Gastrocnemius medialis (tissue), 4 donors: ENCODE measurements at regions not wholly inside any gene's neighbourhood (a gene's known extent, or its start where the extent isn't known, plus 50 kb on each side); places are given as distances from the start of the nearest gene placed in this dataset.
A peak's percentile ranks its signal among the peaks of the same experiment; 100 is the strongest.
"Not testable (repeated sequence)": the region's sequence is repeated elsewhere in the genome, so short reads cannot be mapped to it uniquely, and the experiment has no call there.

Source experiments
- ATAC-seq, 2 donors: fragments of 150-250 bp; one replicate each; pipeline ENCODE4 v1.9.1; 2016
- DNase-seq, 2 donors: peaks; one replicate each; pipeline ENCODE4 v3.0.0-alpha.2; 2019
- H3K27ac ChIP-seq, 4 donors: fragments of 200-600 bp; sonication (generic); 1 replicate in 1 of 4; 2 replicates in 3 of 4; pipeline ENCODE4 v1.5.1; 2016 to 2018; ENCODE audit warnings: mild to moderate bottlenecking in 2 of 4, moderate library complexity in 1 of 4
- H3K27me3 ChIP-seq, 3 donors: fragments of 200-600 bp; sonication (generic) in 2 of 3; 1 replicate in 1 of 3; 2 replicates in 2 of 3; pipeline versions ENCODE4 v1.5.1 to v1.6.0; 2016 to 2019; ENCODE audit warnings: mild to moderate bottlenecking in 1 of 3, moderate library complexity in 1 of 3
- H3K36me3 ChIP-seq, 2 donors: fragments of 200-600 bp; sonication (generic) in 1 of 2; one replicate each; pipeline ENCODE4 v1.5.1; 2017 to 2018
- H3K4me1 ChIP-seq, 2 donors: fragments of 200-600 bp; sonication (generic) in 1 of 2; one replicate each; pipeline ENCODE4 v1.5.1; 2016 to 2017; ENCODE audit warnings: mild to moderate bottlenecking in 2 of 2
- H3K4me3 ChIP-seq, 4 donors: fragments of 200-600 bp; sonication (generic) in 3 of 4; 1 replicate in 1 of 4; 2 replicates in 3 of 4; pipeline ENCODE4 v1.5.1; 2016 to 2019; ENCODE audit warnings: mild to moderate bottlenecking in 2 of 4
- H3K9me3 ChIP-seq, 3 donors: fragments of 200-600 bp; sonication (generic) in 2 of 3; 1 replicate in 1 of 3; 2 replicates in 2 of 3; pipeline ENCODE4 v1.5.1; 2016 to 2019
- CTCF ChIP-seq, 5 experiments: fragments of 450-650 bp in 3 of 5; fragments of 200-600 bp in 2 of 5; sonication (generic) in 2 of 5; IDR thresholded peaks in 4 of 5; conservative IDR thresholded peaks in 1 of 5; 1 replicate in 4 of 5; 2 replicates in 1 of 5; pipeline ENCODE4 v1.5.1; 2016 to 2019; ENCODE audit warnings: antibody characterized with exemption in 5 of 5, mild to moderate bottlenecking in 3 of 5, moderate library complexity in 3 of 5
- POLR2A ChIP-seq, 2 donors: fragments of 450-650 bp; IDR thresholded peaks; one replicate each; pipeline ENCODE4 v1.6.1; 2017; ENCODE audit warnings: antibody characterized with exemption in 2 of 2, mild to moderate bottlenecking in 2 of 2, moderate library complexity in 2 of 2
- in situ Hi-C, 4 donors: fragments of 200-750 bp; cut with MboI; loops; one replicate each; pipeline versions ENCODE4 v1.15.0 to v1.8.0; 2017; ENCODE audit warnings: low sequenced_read_pairs in 4 of 4
- intact Hi-C: fragments of 100-400 bp; cut with DNase I; formaldehyde crosslinking; loops from one replicate; pipeline ENCODE4 v1.15.1; 2023; ENCODE audit warnings: low total_unique reads

DNA sequence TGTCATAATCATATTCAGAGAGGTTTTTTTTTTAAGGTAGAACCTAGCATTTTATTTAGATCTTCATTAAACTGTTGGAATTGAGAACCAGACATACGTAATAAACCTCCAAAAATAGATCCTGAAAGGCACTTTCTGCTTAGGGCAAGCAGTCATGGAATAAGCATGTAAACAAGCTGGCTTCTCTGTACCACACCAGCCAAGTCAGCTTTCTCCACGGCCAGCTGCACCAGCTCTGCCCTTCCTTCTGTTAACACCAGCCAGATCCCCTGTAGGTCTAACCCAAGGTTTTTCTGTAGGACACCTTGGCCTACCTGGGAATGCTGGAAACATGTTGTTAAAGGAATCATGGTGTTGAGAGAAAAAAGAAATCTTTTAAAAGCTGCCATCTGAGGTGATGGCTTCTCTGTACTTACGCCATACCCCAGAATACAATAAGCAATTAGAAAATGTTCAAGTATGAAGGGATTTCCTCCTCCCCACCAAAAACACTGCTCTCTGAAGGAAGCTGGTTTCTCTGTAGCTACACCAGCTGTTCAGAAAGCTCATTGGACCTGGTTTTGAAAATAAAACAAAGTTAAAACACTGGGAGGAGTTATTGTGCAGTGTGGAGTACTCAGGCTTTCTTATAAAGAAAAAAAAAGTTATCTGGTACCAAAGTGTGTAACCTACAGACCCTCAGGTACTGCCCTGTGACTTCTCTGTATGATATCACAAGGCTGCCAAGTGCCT is 54.6 kb upstream of the CCDC80 start:
- intact Hi-C loops, H3K27me3 ChIP-seq, H3K4me1 ChIP-seq, H3K9me3 ChIP-seq, DNase-seq, H3K36me3 ChIP-seq, H3K4me3 ChIP-seq, H3K27ac ChIP-seq, in situ Hi-C loops: not testable (repeated sequence)
- ATAC-seq, result peak; percentile 24 to 69

DNA sequence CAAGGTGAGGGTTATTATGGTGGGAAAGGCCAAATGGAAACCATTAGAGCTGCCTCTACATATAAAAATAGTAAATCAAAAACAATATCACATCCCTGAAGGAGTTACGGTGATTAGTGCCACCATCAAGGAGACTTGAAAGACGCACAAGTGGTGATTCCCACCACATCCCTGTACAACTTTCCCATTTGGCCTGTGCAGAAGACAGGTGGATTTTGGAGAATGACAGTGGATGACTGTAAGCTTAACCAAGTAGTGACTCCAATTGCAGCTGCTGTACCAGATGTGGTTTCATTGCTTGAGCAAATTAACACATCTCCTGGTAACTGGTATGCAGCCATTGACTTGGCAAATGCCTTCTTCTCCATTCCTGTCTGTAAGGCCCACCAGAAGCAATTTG is 54.0 kb upstream of the CCDC80 start:
- intact Hi-C loops, H3K27ac ChIP-seq, H3K27me3 ChIP-seq, H3K36me3 ChIP-seq, in situ Hi-C loops, H3K4me1 ChIP-seq, H3K9me3 ChIP-seq, DNase-seq, ATAC-seq, H3K4me3 ChIP-seq: not testable (repeated sequence)

DNA sequence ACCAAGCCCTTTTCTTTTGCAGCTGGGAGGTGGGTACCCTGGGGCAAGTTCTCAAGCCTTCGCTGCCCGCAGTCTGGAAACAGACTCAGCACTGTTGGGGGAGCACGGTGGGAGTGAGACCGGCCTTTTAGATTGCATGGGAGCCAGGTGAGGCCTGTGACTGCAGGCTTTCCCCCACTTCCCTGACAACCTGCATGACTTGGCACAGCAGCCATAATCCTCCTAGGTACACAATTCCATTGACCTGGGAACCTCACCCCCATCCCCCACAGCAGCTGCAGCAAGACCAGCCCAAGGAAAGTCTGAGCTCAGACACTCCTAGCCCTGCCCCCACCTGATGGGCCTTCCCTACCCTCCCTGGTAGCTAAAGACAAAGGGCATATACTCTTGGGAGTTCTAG is 52.2 kb upstream of the CCDC80 start:
- no peak for ATAC-seq
- H3K4me1 ChIP-seq, result peaks cover 0 to 3% of the 10 kb centered on the region in 2 donors
- H3K9me3 ChIP-seq, result no peaks in the 10 kb centered on the region
- no peak overlapping the region for H3K27ac ChIP-seq
- no peaks in the 10 kb centered on the region for H3K27me3 ChIP-seq
- intact Hi-C loops (no loop called here), in situ Hi-C loops (no loop called here)
- TF ChIP-seq CTCF (IDR thresholded peaks at IDR 0.05 in 4 of 5, conservative IDR thresholded peaks at IDR 0.05 in 1 of 5) (no peak), POLR2A (IDR thresholded peaks at IDR 0.05) (no peak)
- DNase-seq, result no peak
- H3K36me3 ChIP-seq, result no peaks in the 10 kb centered on the region
- H3K4me3 ChIP-seq, result no peak overlapping the region
